GM12801 (cell line): ENCODE measurements at regions not wholly inside any gene's neighbourhood (a gene's known extent, or its start where the extent isn't known, plus 50 kb on each side); places are given as distances from the start of the nearest gene placed in this dataset.

Experiments
- CTCF ChIP-seq: IDR thresholded peaks from one replicate; pipeline ENCODE4 v1.5.1; 2011; ENCODE audit warnings: control low read depth; ENCODE audit not compliant: insufficient read length; ENCODE audit errors: extremely low read depth

DNA sequence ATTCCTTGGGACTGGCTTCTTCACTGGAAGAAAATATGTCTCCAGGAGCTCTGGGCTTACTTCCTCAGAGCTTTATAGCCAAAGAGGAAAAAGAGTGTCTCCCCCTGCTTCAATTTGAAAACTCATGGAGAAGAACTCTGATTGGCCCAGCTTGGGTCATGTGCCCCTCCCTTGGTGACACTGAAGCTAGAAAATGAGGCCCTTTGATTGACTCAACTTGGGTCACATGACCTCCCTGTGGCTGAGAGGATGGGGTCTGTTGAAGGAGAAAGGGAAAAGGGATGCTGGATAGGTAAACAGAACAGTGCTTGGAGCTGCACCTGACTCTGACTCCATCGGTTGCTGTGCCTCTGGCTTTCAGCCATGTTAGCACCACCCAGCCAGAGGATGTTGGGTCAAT is 70.6 kb upstream of the KSR1 start:
- TF ChIP-seq CTCF: no peak

DNA sequence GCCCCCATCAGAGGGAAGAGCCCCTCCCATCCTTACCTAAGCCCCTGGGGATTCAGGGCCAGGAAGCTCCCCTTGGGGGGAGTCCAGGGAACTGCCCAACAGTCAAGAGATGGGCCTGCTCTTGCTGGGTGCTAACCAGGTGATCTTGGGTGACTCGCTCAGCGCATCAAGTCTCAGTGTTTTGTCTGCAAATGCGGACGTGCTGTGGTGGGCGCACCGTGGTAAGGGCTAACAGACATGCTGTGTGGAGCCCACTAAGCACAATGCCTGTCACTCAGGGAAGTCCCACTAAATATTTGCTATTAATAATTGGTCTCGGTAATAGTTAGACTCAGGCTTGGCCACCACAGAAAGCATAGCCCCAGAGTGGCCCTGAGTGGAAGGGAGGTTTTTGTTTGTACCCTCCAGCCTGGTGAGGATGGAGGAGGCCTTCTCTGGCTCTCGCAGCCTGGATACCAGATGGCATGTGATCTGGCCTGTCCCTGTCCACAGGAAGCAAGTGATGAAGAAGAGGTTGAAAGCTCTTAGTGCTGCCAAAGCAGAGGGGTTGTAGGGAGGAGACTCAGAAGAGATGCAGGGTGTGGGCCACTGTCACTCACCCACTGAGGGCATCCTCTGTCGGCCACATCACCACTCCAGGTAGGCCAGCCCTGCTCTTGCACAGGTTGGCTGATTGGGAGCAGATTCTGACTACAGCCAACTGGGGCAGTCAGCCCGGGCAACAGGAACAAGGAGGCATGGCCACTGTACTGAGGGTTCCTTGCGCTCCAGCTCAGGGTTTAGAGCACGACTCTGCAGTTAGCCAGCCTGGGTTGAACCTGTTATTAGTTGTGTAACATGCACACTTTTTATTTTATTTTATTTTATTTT is 69.8 kb upstream of the KSR1 start:
- no peak for TF ChIP-seq CTCF

- TF ChIP-seq CTCF: no peak
Observed at GRCh38 chr17:27389542-27390140, 66.6 kb upstream of the KSR1 start.

GRCh38 chr17:27390540-27390939 is 65.7 kb upstream of the KSR1 start:
- TF ChIP-seq CTCF: no peak

DNA sequence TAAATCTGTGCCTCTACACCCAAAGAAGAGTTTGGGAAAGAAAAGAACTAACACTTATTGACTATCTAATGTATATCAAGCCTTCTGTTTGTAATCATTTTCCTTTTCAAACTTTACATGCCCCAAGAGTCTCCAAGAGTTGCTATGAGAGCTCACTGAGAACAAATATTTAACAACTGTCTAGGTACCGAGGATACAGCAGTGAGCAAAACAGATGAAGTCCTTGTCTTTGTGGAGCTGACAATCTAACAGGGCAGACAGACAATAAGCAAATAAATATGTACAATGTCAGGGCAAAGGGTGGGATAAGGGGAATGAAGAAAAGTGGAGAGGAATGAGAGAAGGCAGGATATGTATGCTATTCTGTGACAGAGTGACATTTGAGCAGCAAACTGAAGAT is 64.8 kb upstream of the KSR1 start:
- no peak for TF ChIP-seq CTCF

DNA sequence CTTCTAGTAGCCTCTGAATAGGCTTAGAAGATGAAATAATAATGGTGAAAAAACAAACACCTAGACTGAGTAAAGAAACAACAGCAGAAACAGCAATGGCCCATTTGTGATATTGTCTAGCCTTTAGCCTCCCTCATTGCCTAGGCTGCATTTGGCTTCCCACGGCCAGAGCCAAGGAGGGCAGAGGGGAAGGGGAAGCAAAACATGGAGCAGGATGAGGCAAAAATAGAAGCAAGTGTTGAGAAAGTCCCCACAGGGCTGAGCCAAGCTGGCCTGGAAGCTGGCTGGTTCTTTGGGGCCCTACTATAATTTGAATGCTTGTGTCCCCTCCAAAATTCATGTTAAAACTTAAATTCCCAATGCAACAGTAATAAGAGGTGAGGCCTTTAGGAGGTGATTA is 60.2 kb upstream of the KSR1 start:
- no peak for TF ChIP-seq CTCF

- no peak for TF ChIP-seq CTCF
Observed at GRCh38 chr17:27396941-27397340, 59.3 kb upstream of the KSR1 start.
